SKM-1 (cell line): ENCODE measurements at regions not wholly inside any gene's neighbourhood (a gene's known extent, or its start where the extent isn't known, plus 50 kb on each side); places are given as distances from the start of the nearest gene placed in this dataset.
"Not testable (repeated sequence)": the region's sequence is repeated elsewhere in the genome, so short reads cannot be mapped to it uniquely, and the experiment has no call there.

Experiments
- DNase-seq: peaks from one replicate; lab custom pipeline; 2025; ENCODE audit not compliant: unreplicated experiment; lab: John Stamatoyannopoulos, UW

GRCh38 chr22:25453058-25453457 lies 111.4 kb upstream of the GRK3 start:
- no peak for DNase-seq

- DNase-seq: no peak
These were observed 110.9 kb upstream of the GRK3 start for GRCh38 chr22:25453557-25453956.

GRCh38 chr22:25456300-25457043 lies 108.0 kb upstream of the GRK3 start:
- not testable (repeated sequence) for DNase-seq

GRCh38 chr22:25458631-25459030 lies 105.8 kb upstream of the GRK3 start:
- DNase-seq: not testable (repeated sequence)

- not testable (repeated sequence) for DNase-seq
These were observed 103.8 kb upstream of the GRK3 start for GRCh38 chr22:25460682-25461081.

- no peak for DNase-seq
These were observed 103.2 kb upstream of the GRK3 start for GRCh38 chr22:25461301-25461700.

- DNase-seq: peak; percentile 18
These were observed 101.8 kb upstream of the GRK3 start for GRCh38 chr22:25462474-25463346.

GRCh38 chr22:25463347-25463628 lies 101.2 kb upstream of the GRK3 start:
- DNase-seq: not testable (repeated sequence)

GRCh38 chr22:25464326-25464725 lies 100.1 kb upstream of the GRK3 start:
- DNase-seq: not testable (repeated sequence)

- DNase-seq: no peak
These were observed 98.5 kb upstream of the GRK3 start for GRCh38 chr22:25465949-25466348.

- DNase-seq: no peak
These were observed 92.1 kb upstream of the GRK3 start for GRCh38 chr22:25472382-25472781.

GRCh38 chr22:25475257-25476022 lies 89.0 kb upstream of the GRK3 start:
- no peak for DNase-seq

GRCh38 chr22:25477358-25477757 lies 87.1 kb upstream of the GRK3 start:
- no peak for DNase-seq

GRCh38 chr22:25478111-25478510 lies 86.4 kb upstream of the GRK3 start:
- no peak for DNase-seq

- no peak for DNase-seq
These were observed 85.9 kb upstream of the GRK3 start for GRCh38 chr22:25478528-25478927.

- DNase-seq: not testable (repeated sequence)
These were observed 83.6 kb upstream of the GRK3 start for GRCh38 chr22:25480868-25481267.

- no peak for DNase-seq
These were observed 82.2 kb upstream of the GRK3 start for GRCh38 chr22:25482091-25482760.

GRCh38 chr22:25482868-25483639 lies 81.4 kb upstream of the GRK3 start:
- no peak for DNase-seq

- DNase-seq: no peak
These were observed 80.5 kb upstream of the GRK3 start for GRCh38 chr22:25483931-25484330.
